Activated CD4-positive, alpha-beta T cell treated with anti-CD3 and anti-CD28 coated beads, Interleukin-2, amount 10 ng/mL, durations not matched to agents 24 days and 14 days (primary cell): ENCODE measurements at regions not wholly inside any gene's neighbourhood (a gene's known extent, or its start where the extent isn't known, plus 50 kb on each side); places are given as distances from the start of the nearest gene placed in this dataset.

Experiments used
- DNase-seq: peaks from one replicate; pipeline ENCODE4 v3.0.0; 2022
- H3K27ac Mint-ChIP-seq: one replicate; pipeline ENCODE4 v1.8.0; 2022; ENCODE audit warnings: mild to moderate bottlenecking, mixed read lengths
- H3K27me3 Mint-ChIP-seq: one replicate; pipeline ENCODE4 v1.8.0; 2022; ENCODE audit warnings: mixed read lengths
- H3K36me3 Mint-ChIP-seq: one replicate; pipeline ENCODE4 v1.8.0; 2022; ENCODE audit warnings: low read depth, mild to moderate bottlenecking, mixed read lengths
- H3K4me1 Mint-ChIP-seq: one replicate; pipeline ENCODE4 v1.8.0; 2021; ENCODE audit warnings: mixed read lengths
- H3K4me3 Mint-ChIP-seq: one replicate; pipeline ENCODE4 v1.8.0; 2022; ENCODE audit warnings: mild to moderate bottlenecking, moderate library complexity, mixed read lengths
- H3K9me3 Mint-ChIP-seq: one replicate; pipeline ENCODE4 v1.8.0; 2021; ENCODE audit warnings: mixed read lengths
- intact Hi-C: fragments of 100-400 bp; cut with micrococcal nuclease; formaldehyde crosslinking; loops from one replicate; pipeline ENCODE4 v1.15.1; 2023

GRCh38 chr3:117441851-117442250 lies 732.3 kb downstream of the TUSC7 start:
- H3K4me3 Mint-ChIP-seq, result no peak overlapping the region
- H3K4me1 Mint-ChIP-seq, result no peaks in the 10 kb centered on the region
- no peak for DNase-seq
- no peaks in the 10 kb centered on the region for H3K27me3 Mint-ChIP-seq
- no peaks in the 10 kb centered on the region for H3K36me3 Mint-ChIP-seq
- H3K27ac Mint-ChIP-seq, result no peak overlapping the region
- no peaks in the 10 kb centered on the region for H3K9me3 Mint-ChIP-seq
- intact Hi-C loops, result no loop called here

- intact Hi-C loops, result no loop called here
- DNase-seq, result no peak
- no peaks in the 10 kb centered on the region for H3K27me3 Mint-ChIP-seq
- no peak overlapping the region for H3K4me3 Mint-ChIP-seq
- H3K9me3 Mint-ChIP-seq, result no peaks in the 10 kb centered on the region
- no peaks in the 10 kb centered on the region for H3K4me1 Mint-ChIP-seq
- no peaks in the 10 kb centered on the region for H3K36me3 Mint-ChIP-seq
- no peak overlapping the region for H3K27ac Mint-ChIP-seq
Measured at GRCh38 chr3:117442566-117442965, 733.0 kb downstream of the TUSC7 start.

- no peaks in the 10 kb centered on the region for H3K4me1 Mint-ChIP-seq
- no peak for DNase-seq
- H3K27ac Mint-ChIP-seq, result no peak overlapping the region
- intact Hi-C loops, result no loop called here
- no peaks in the 10 kb centered on the region for H3K9me3 Mint-ChIP-seq
- no peaks in the 10 kb centered on the region for H3K27me3 Mint-ChIP-seq
- no peak overlapping the region for H3K4me3 Mint-ChIP-seq
- H3K36me3 Mint-ChIP-seq, result no peaks in the 10 kb centered on the region
Measured at GRCh38 chr3:117443014-117443413, 733.4 kb downstream of the TUSC7 start.

DNA sequence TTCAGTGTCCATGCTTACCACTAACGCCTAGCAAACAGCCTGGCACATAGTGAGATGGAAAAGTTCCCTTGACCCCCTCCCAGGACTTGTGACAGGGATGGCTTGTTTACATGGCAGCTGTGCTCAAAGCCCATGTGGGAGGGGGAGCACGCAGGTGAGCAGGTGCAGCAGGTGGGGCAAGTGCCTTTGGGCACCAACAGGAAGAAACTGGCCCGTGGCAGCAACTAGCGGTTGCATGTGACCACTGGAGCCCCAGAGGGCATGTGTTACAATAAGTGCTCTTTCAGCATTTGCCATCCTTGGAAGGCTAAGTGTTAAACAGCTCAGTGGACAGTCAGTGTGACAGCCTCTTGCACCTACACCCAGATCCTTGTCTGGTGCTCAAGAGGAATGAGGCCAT lies 734.6 kb downstream of the TUSC7 start:
- H3K4me3 Mint-ChIP-seq, result no peak overlapping the region
- H3K27me3 Mint-ChIP-seq, result no peaks in the 10 kb centered on the region

DNA sequence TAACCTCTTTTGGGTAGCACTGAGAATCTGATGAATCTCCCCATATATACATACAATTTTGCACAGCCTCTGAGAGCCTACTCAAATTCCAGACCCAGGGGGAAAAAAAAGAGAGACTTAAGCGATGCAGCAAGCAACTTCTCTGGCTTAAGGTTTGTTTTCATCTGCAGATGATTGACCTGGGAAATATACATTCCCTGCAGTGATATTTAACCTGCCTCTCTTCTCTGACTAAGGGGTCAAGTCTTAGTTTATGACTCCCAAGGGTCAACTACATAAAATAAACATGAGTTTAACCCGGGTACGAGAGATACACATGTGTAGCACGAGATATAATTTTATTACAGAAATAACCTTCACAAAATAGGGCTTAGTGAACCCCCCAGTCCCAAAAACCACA lies 737.8 kb downstream of the TUSC7 start:
- intact Hi-C loops, result no loop called here
- Mint-ChIP-seq H3K4me3 (no peak overlapping the region), H3K9me3 (no peaks in the 10 kb centered on the region), H3K36me3 (no peaks in the 10 kb centered on the region), H3K4me1 (no peaks in the 10 kb centered on the region), H3K27ac (no peak overlapping the region), H3K27me3 (no peaks in the 10 kb centered on the region)
- no peak for DNase-seq

More for the DNA sequence above, 734.6 kb downstream of the TUSC7 start:
- Mint-ChIP-seq H3K36me3 (no peaks in the 10 kb centered on the region), H3K27ac (no peak overlapping the region), H3K9me3 (no peaks in the 10 kb centered on the region), H3K4me1 (no peaks in the 10 kb centered on the region)
- intact Hi-C loops, result no loop called here
- no peak for DNase-seq

GRCh38 chr3:117450026-117450425 lies 740.4 kb downstream of the TUSC7 start:
- Mint-ChIP-seq H3K4me1 (no peaks in the 10 kb centered on the region), H3K4me3 (no peak overlapping the region), H3K27me3 (no peaks in the 10 kb centered on the region), H3K27ac (no peak overlapping the region), H3K9me3 (no peaks in the 10 kb centered on the region), H3K36me3 (no peaks in the 10 kb centered on the region)
- intact Hi-C loops, result no loop called here
- no peak for DNase-seq

DNA sequence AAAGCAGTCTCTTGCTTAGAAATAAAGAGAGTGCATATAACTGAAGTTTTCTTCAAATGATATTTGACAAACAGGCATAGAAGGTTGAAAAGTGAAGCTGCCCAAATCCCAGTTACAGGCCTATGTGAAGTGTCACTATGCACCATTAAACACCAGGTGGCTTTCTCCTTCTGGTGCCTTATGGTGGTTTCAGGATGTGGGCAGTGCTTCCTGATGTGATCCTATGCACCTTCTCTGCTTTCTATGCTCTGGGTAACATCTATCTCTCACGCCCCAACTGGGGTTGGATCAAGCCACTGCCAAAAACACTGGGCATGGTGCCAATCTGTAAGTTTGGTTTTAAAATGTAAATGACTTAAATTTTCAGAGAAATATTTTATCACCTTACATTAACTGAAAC lies 744.7 kb downstream of the TUSC7 start:
- Mint-ChIP-seq H3K4me1 (no peaks in the 10 kb centered on the region), H3K36me3 (no peaks in the 10 kb centered on the region), H3K4me3 (no peak overlapping the region), H3K9me3 (no peaks in the 10 kb centered on the region), H3K27me3 (no peaks in the 10 kb centered on the region), H3K27ac (no peak overlapping the region)
- intact Hi-C loops, result no loop called here
- DNase-seq, result no peak

DNA sequence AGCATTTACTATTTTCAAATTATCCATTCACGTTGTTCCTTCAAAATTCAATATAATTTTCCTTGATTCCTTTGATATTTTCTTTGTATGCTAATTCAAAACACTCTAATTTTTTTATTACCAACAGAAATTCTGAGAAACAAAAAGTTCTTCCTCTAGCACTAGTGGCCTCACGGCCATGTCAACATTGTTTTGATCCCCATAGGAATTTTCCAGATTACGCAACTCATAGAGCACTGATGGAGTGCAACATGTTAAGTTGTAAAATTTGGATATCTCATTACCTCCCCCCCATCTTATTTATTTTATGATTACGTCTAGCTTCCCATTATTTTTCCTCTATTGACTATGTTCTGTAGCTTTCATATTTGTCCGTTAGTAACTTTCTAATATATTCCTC lies 745.3 kb downstream of the TUSC7 start:
- Mint-ChIP-seq H3K4me1 (no peaks in the 10 kb centered on the region), H3K27ac (no peak overlapping the region), H3K4me3 (no peak overlapping the region), H3K9me3 (no peaks in the 10 kb centered on the region), H3K36me3 (no peaks in the 10 kb centered on the region), H3K27me3 (no peaks in the 10 kb centered on the region)
- intact Hi-C loops, result no loop called here
- DNase-seq, result no peak

DNA sequence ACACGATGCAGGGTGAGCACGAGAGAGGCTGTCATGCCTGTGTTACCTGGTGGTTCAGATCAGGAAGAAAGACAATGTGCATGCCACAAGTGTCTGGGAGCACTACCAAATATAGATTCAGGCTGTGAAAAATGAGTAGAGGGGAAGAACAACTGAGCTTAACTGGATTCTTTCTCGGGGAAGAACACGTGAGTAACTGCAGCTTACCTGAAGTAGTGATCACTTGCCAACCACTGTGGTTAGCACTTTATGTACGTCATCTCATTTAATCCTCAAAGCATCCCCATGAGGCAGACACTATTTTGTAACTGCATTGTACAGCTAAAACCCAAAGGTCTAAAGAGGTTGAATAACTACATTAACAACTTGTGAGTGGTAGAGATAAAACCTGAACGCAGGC lies 746.2 kb downstream of the TUSC7 start:
- Mint-ChIP-seq H3K4me1 (no peaks in the 10 kb centered on the region), H3K4me3 (no peak overlapping the region), H3K36me3 (no peaks in the 10 kb centered on the region), H3K27me3 (no peaks in the 10 kb centered on the region), H3K9me3 (no peaks in the 10 kb centered on the region), H3K27ac (no peak overlapping the region)
- intact Hi-C loops, result no loop called here
- DNase-seq, result no peak

DNA sequence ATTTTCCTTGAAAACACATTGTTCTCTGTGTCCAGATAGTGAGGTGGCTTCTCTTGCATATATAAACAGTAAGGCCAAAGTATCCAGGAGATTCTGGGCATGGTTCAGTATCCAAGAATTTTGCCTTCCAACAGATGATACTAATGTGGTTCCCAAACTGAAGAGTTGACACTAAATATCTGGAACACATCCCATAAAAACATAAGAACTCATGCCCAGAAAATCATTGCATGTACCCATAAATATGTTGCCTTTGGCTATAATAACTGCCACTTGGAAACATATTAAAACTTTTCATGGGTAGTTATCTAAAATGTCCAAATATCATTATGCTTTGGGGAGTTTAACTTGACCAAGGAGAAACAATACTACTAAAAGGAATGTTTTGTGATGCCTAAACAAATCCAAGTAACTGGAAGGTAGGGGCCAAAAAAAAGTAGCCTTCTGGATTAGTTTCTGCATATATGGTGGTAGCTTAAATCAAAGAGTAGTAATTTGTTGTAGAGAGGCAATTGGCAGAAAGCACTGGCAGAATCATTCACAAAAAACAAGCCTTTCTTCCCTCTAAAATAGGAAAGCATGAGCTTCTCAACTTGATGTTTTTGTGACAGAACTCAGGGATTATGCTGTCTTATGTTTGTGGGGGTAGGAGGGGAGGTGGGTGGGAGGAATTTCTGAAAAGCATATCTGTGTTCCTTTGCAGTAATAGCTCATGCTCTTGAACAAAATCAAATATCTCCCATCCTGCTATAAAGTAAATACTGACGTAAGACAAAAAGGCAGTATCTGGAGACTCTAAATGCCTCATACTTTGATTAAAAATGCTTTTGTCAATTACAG lies 753.9 kb downstream of the TUSC7 start:
- H3K4me3 Mint-ChIP-seq, result no peak overlapping the region
- no peaks in the 10 kb centered on the region for H3K36me3 Mint-ChIP-seq
- no peak overlapping the region for H3K27ac Mint-ChIP-seq
- no peaks in the 10 kb centered on the region for H3K27me3 Mint-ChIP-seq
- no peaks in the 10 kb centered on the region for H3K4me1 Mint-ChIP-seq
- H3K9me3 Mint-ChIP-seq, result no peaks in the 10 kb centered on the region
- DNase-seq, result no peak
- intact Hi-C loops, result no loop called here

GRCh38 chr3:117471831-117472230 lies 762.3 kb downstream of the TUSC7 start:
- Mint-ChIP-seq H3K27me3 (no peaks in the 10 kb centered on the region), H3K27ac (no peak overlapping the region), H3K4me1 (no peaks in the 10 kb centered on the region), H3K36me3 (no peaks in the 10 kb centered on the region), H3K4me3 (no peak overlapping the region), H3K9me3 (no peaks in the 10 kb centered on the region)
- intact Hi-C loops, result no loop called here
- no peak for DNase-seq

- Mint-ChIP-seq H3K4me1 (no peaks in the 10 kb centered on the region), H3K36me3 (no peaks in the 10 kb centered on the region), H3K4me3 (no peak overlapping the region), H3K27me3 (no peaks in the 10 kb centered on the region), H3K9me3 (no peaks in the 10 kb centered on the region), H3K27ac (no peak overlapping the region)
- intact Hi-C loops, result no loop called here
- no peak for DNase-seq
Measured at GRCh38 chr3:117473981-117474538, 764.5 kb downstream of the TUSC7 start.

GRCh38 chr3:117476572-117476971 lies 767.0 kb downstream of the TUSC7 start:
- intact Hi-C loops, result no loop called here
- H3K4me1 Mint-ChIP-seq, result no peaks in the 10 kb centered on the region
- no peaks in the 10 kb centered on the region for H3K36me3 Mint-ChIP-seq
- DNase-seq, result no peak
- no peak overlapping the region for H3K27ac Mint-ChIP-seq
- no peak overlapping the region for H3K4me3 Mint-ChIP-seq
- no peaks in the 10 kb centered on the region for H3K27me3 Mint-ChIP-seq
- no peaks in the 10 kb centered on the region for H3K9me3 Mint-ChIP-seq

DNA sequence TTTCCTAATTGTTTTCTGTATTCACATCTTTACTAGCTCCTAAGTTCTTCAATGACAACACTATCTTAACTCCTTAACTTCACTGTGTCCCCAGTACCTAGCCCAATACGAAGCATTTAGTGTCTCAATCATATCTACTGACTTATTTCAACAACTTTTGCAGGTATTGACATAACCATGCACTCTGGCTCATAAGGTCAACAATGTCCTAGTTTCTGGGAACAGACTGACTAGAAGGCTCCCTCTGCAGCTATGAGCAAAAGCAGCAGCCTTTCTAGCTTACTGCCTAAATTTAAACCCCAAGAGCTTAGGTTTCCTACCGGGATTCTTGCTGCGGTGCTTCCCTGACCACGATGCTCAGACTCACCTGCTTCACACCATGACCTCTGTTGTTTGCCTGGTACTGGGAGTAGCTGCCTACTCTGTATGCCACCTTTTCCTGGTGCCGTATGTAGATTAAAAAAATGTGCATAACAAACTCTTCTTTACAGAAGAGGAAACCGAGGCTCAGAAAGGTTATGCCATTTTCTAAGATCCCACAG lies 767.7 kb downstream of the TUSC7 start:
- H3K4me1 Mint-ChIP-seq, result no peaks in the 10 kb centered on the region
- H3K9me3 Mint-ChIP-seq, result no peaks in the 10 kb centered on the region
- intact Hi-C loops, result no loop called here
- no peak overlapping the region for H3K4me3 Mint-ChIP-seq
- no peaks in the 10 kb centered on the region for H3K36me3 Mint-ChIP-seq
- no peak overlapping the region for H3K27ac Mint-ChIP-seq
- H3K27me3 Mint-ChIP-seq, result no peaks in the 10 kb centered on the region
- no peak for DNase-seq
